GM18519 (cell line): ENCODE measurements at regions not wholly inside any gene's neighbourhood (a gene's known extent, or its start where the extent isn't known, plus 50 kb on each side); places are given as distances from the start of the nearest gene placed in this dataset.

Experiments
- ATAC-seq: cut with Tn5 transposase; IDR thresholded peaks from one replicate; pipeline ENCODE4 v1.9.1; 2021; ENCODE audit warnings: mild to moderate bottlenecking, moderate library complexity; ENCODE audit not compliant: unreplicated experiment, low FRiP score

DNA sequence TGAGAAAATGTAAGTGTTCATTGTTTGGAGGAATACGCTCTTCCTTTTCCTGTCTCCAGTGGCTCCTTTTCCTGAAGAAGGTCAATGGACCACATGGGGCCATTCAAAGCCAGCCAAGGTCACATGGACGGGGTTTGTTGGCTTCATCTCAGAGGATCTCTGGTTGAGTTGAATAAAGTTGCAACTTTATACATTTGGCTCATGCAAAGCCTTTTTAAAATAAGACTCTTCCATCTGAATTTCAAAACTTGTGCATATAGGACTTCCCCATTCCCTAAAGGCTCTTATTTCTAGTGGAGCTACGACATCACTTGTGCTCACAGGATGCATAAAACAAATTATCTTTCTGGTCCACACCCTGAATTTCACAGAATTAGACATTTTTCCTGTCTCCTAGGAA, 235.5 kb downstream of the CMPK2 start:
- no peak for ATAC-seq

DNA sequence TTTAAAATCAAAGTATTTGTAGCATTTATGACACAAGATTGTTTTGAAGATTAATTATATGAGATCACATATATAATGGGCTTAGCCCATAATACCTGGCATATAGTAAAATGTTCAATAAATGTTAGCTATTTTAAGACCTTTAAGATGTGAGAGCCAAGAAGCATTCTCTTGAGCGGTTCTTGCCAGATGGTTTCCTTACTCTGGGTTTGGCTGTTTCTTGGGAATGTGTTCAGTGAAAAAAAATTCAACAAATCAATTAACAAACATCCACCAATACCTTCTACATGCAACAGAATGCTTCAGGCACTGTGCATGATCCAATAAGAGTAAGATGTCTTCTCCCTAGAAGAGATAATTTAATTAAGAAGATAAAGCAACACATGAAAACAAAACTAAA, 230.4 kb downstream of the CMPK2 start:
- no peak for ATAC-seq

DNA sequence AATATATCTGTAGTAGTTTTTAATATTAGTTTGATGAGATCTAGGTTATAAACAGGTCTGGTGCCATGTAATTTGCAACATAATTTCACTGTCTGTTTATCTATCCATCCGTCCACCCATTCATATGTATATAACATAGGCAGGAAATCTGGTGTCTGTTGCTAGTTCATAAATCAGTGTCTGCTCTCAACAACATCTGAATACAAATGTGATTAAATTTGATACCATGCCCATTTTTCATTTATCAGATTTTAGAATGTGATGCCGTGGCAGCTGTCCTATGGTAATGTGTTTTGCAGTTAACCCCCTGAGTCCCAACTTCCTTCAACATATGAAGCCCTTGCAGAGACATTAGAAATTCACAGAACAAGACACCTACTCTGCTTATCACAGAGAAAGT, 228.4 kb downstream of the CMPK2 start:
- no peak for ATAC-seq

DNA sequence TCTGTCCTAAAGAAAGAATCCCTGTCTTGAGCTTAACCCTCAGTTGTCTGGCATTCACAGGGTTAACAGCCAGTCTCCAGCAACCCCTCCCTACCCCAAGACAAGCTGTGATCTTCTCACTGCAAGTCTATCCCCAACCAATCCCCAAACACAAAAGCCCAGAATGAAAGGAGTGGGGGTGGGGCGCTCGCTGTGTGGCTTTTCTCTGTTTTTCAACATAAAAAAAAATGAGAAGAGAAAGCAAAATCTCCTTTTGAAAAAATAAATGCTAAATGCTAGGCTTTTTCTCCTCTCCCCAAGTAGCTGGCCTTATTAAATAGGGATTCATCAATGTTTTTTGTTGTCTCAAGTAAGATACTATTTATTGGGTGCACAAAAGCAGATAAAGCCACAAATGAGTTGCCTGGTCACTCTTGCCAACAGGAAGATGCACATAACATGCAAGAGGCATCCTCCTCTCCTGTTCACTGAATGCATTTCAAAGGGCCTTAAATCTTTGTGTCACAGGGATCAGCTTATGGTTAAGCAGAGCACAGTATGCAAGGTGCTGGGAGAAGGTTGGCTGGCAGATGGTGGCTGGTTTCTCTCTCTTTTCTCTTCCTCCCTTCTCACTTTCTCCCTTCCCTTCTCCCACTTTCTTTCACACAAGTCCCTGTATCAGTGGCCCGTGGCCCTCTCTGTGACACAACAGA, 225.6 kb downstream of the CMPK2 start:
- ATAC-seq: no peak

DNA sequence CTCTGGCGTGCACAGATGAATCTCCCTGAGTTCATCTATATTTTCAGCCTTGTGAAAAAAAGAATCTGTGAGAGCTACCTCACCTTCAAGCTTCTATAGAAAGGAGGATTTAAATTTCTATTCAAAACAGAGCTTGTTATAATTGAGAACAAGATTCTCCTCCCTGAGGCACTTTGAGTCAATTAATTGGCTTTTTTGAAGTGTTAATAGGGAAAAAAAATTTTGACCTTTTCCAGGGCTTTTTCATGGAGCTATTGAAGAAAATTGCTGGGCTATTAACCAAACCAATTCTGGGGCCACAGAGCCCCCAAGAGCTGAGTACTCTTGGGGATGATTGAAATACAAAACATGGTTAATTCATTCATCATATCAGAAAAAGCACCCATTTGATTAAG, 225.1 kb downstream of the CMPK2 start:
- ATAC-seq: no peak

DNA sequence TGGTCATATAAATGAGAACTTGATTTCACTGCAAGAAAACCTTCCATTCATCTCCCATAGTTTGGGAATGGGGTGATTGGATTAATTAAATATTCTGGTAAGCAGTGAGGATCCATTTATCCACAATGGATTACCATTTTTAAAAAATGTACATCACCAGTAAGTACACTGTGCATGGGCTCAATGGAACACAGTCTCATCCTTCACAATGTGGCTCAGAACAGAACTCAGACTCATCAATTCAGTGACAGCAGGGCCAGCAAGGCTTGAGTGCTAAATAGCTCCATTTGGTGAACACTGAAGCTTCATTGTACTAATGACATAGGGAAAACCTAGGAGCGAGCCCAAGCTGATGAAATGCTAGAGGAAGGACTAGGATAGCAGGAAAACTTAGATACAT, 223.8 kb downstream of the CMPK2 start:
- no peak for ATAC-seq

DNA sequence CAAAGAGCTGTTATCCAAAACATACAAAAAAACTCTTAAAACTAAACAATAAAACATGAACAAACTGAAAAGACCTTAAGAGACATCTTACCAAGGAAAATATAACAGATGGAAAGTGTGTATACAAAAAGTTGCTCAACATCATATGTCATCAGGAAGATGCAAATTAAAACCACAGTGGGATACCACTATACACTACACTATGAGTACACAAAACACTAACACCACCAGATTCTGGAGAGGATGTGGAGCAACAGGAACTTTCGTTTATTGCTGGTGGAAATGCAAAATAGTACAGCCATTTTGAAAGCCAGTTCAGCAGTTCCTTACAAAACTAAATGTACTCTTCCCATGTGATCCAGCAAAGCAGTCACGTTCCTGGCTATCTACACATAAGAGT, 221.4 kb downstream of the CMPK2 start:
- ATAC-seq: no peak

DNA sequence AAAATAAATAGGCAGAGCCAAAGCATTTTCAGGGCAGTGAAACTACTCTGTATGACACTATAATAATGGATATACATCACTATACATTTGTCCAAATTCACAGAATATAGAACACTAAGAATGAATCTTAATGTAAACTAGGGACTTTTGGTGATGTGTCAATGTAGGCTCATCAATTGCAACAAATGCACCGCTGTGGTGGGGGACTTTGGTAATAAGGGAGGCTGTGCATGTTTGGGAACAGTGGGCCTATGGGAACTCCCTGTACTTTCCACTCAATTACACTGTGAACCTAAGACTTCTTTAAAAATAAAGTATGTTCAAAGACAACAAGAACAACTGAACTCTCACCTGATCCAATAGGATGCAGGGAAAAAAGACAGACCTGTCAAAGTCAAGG, 220.7 kb downstream of the CMPK2 start:
- no peak for ATAC-seq

DNA sequence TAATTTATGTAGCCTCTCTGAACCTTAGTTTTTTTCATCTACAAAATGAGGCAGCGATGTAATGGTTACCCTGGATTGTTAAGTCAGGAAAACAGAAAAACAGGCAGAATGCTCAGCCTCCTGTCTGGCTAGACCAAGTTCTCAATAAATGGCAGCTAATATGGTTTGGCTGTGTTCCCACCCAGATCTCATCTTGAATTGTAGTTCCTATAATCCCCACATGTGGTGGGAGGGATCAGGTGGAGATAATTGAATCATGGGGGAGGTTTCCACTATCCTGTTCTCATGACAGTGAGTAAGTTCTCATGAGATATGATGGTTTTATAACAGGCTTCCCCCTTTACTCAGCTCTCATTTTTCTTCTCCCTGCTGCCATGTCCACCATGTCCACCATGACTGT, 220.0 kb downstream of the CMPK2 start:
- ATAC-seq: no peak

DNA sequence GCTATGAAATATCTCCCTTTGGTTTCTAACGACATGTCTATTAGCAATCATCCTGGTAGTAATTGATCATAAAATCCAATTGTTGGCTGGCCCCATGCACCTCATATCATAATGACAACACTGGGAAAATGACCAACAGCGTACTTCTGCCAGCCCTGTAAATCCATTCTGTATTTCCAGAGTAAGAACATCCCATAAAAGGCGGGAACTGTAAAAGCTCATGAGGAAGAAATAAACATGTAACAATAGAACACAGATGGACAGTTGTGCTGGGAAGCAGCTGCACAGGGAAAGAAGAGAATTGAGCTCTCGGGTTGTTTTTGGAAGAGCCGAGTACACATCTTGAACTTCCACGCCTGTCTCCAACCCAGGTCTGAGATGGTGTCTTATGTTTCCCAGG, 218.7 kb downstream of the CMPK2 start:
- ATAC-seq: no peak

DNA sequence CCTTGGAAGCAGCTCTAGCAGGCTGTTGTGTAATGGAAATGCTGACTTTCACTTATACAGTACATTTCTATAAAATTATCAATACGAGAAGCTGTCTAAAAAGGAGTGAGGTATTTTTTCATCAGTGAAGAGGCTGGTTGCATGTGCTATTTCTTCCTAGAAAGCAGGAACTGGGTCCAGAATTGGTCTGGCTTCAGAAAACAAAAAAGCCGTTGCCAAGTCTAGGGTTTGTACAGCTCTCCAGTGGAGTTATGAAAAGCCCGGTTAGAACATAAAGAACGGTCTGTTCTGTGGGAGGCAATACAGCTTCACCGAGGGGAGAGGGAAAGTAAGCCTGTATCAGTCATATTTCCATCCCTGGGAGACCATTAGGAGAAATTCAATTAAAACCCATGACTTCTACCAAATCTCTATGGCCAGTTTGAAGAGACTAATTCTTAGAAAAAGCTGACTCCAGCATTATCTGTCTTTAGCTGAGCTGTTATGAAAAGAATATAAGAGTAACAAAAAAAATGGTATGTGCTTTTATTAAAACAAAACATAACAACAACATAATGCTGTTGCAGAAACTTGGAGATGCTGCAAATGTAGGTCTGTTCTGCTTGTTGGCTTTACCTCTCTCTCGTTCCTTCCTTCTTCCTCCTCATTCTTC, 217.0 kb downstream of the CMPK2 start:
- ATAC-seq: no peak

DNA sequence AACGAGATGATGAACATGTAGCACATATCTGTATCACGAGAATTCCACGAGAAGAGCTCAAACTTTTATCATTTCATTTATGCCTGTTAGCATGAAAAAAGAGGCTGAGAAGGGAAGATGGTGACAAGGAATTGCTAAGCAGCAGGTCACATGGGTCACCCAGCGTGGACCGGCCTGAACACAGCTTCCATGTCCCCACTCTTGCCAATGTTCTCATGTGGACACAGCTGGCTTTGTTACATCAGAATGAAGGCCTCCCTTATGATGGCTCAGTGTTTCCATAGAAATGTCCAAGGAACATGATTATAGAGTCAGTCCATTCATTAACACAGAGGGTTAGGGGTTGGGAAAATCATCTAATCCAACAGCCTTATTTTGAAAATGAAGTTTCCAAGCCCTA, 215.4 kb downstream of the CMPK2 start:
- ATAC-seq: no peak

DNA sequence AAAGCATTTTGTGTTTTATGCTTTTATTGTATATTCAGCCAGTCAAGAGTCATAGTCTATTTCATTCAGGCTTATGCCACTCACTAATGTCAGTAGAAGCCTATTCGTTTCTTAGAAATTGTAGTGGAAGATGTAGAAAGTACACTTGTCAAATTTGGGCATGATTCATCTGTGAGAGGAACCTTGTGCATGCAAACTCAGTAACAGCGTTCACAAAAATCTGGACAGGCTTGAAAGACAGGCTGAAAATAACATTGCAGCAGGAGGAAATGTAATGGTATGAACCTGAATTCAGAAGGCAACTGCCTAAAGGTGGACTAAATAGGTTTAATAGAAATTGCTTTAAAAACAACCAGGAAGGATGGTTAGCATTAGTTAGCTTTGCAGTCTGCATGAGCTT, 213.5 kb downstream of the CMPK2 start:
- no peak for ATAC-seq

DNA sequence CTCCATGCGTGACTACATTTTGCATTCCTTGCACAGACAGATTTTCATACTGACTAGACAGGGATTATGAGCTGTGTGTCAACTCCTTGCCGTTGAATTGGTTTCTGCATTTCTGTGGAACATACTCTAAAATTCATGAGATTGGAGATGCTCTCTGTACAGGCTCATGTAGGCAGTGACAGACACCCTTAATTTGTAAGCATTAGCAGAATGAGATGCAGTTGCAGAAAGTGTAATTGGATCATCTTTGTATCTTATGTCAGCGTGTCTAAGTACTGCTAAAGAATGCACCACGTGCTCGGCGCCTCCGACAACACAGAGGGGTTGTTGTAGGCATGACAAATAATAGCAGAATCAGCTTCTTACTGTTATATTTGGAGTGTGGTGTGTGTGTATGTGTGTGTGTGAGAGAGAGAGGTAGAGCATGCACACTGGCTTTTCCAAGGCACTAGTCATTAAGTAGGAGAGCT, 212.4 kb downstream of the CMPK2 start:
- ATAC-seq: no peak

DNA sequence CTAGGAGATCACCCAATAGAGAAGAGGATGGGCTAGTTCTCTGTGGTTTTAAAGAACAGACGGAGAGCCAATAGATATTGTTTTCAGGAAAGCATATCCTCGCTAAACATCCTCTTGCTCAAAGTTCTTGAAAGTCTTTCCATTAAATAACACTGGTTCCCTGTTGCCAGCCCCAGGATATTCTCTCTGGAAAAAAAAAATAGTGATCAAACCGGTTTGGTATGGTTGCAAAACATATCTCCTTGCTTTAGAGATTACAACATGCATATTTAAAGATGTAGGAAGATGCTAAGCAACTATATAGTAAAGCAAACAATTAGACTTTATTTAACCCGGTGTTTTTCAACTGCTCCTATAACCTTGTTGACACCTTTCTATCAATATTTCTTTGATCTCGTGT, 211.4 kb downstream of the CMPK2 start:
- ATAC-seq: no peak

DNA sequence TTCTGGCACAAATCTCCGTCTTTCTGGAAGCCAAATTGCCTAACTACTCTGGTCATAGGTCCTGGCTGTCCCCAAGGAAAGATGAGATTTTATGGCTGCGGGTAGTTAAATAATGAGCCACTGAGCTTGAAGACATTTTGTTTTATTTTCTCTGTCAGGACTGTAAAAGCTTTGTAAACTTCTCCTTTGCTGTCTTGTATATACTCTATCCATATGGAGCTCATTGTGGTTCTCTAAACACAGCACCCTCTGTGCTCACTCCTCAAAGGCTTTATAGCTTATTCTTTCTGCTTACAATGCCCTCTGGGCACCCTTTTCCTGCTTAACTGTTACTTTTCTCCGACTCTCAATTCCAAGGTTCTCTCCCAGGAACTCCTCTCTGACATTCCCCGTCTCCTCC, 209.1 kb downstream of the CMPK2 start:
- no peak for ATAC-seq

DNA sequence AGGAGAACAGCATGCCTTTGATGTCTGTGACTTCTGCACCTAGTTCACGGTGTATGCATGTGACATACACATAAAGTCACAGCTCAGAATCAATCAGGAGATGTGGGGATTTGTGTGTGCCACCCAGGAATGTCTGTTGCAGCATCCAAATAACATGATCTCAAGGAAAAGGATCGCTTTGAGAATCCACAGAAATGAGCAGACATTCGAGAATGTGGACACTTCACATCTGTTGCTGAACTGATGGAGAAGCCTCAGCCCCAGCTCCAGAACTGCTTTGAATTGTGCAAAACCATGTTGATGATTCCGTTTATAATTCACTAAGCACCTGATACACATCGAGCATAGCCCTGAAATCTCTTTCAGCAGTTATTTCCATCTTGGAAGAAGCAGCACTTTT, 208.6 kb downstream of the CMPK2 start:
- ATAC-seq: no peak

DNA sequence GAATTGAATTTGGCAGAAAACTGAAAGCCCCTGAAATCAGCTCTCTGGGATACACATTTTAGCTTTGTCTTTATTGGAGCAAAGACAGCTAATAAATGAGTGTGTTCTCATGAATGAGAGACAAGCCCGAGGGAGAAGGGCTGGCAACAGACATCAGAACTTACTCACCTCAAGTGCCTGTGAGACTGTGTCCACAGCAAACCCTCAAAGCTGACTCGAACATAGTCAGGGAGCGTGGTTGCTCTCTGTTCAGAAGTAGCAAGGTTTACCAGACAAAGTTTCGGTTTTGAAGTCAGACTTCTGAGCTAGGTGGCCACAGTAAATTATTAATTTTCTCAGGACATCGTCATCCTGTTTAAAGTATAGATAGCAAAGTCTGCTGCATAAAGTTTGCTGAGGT, 207.9 kb downstream of the CMPK2 start:
- no peak for ATAC-seq

DNA sequence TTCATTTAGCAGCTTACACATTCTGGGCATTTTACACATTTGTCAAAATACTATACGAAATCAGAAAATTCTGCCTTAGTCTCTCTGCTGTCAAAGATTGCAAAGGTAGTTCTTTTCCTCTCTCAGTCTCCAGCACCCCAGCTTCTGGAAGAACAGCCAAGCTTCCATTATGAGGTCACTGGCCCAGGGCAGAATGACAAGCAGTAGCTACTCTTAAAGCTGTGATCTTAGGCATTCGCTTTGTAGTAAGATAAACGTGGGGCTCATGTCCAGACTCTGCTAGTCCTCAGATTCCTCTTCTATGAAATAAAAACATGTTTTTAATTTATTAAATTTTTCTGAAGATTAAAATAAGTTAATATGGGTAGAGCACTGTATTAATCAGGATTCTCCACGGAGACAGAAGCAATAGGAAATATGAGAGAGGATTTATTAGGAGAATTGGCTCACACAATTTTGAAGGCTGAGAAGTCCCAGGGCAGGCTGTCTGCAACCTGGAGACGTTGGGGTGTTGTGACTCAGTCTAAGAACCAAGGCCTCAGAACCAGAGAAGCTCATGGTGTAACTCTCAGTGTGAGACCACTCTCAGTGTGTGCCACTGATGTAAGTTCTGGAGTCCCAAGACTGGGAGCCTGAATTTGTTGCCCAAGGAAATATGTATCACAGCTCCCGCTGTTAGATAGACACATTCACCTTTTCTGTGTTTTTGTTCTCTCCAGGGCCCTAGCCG, 201.2 kb downstream of the CMPK2 start:
- no peak for ATAC-seq

DNA sequence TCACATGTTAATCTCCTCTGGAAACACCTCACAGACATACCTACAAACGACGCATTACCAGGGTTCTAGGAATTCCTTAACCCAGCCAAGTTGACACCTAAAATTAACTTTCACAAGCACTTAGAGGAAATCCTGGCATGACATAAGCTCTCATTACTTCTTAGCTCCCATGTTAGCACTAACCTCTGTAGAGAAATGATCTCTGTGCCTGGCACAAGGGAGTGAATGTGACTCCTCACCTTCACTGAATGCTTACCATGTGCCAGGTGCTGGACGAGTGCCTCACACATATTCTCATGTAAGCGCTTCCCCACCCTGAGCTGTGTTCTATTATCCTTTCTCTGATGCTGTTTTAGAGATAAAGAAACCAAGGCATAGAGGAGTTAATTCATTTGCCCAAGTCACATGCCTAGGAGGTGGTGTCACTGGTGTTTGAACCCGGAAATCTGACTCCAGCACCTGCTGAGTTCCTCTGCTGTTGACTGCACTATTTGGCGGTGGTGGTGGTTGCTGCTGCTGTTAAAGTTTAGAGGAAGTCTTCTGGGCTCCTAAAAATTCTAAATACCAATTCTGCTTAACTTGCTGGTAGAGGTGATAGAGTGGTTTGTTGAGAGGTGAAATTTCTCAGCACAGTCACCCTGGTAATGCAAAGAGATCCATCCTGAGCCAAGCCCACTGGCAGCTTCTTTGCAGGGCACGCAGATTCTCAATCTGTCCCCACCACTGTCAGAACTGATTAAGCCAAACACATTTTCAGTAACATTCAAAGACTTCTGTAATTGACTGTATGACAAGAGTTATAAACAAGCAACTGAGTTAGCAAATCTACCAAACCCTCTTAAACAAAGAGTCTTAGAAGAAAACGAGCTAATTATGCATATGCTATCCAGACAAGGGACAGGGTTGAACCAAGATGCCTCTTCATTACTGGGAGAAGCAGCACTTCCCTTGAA, 200.3 kb downstream of the CMPK2 start:
- ATAC-seq: no peak

DNA sequence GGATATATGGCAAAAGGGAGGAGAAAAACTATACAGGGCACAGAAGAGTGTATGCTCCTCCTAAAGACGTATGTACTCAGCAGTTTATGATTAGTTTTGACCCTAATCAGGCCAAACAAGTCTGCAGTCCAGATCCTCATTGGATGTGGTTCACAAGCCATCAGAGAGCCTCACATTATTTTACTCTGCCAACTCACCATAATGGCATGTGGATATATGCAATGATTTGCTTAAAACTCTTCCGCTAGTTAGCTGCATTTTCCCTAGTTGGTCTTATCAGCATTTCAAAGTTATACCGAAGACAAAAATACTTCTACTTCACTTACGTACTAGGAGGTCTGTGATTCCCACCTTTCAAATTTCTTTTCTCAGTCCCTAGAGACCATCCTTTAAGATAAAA, 198.4 kb downstream of the CMPK2 start:
- ATAC-seq: no peak
